ENCODE measurements at regions not wholly inside any gene's neighbourhood (a gene's known extent, or its start where the extent isn't known, plus 50 kb on each side); places are given as distances from the start of the nearest gene placed in this dataset.
"Not testable (repeated sequence)": the region's sequence is repeated elsewhere in the genome, so short reads cannot be mapped to it uniquely, and the experiment has no call there.

DNA sequence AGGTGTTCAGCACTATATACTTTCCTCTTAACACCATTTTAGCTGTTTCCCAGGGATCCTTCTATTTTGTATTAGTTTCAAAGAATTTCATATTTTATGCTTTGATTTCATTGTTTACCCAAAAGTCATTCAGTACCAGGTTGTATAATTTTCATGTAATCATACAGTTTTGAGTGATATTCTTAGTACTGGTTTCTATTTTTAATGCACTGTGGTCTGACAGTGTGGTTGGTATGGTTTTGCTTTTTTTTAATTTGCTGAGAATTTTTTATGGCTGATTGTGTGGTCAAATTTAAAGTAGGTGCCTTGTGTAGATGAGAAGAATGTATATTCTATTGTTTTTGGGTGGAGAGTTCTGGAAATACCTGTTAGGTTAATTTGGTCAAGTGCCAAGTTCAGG is 323.4 kb upstream of the EPHA6 start:
- no peak for DNase-seq

DNA sequence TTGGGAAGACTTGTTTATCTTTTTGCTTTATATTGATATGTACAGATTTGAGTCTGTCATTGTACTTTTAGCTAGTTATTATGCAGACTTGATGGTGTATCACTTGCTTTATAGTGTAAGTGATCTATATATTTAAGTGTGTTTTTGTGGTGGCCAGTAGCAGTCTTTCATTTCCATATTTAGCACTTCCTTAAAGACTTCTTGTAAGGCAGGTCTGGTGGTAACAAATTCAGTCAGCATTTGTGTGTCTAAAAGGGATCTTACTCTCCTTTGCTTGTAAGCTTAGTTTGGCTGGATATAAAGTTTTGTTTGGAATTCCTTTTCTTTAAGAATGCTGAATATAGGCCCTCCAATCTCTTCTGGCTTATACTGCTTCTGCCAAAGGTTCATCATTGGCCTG is 322.5 kb upstream of the EPHA6 start:
- no peak for DNase-seq

DNA sequence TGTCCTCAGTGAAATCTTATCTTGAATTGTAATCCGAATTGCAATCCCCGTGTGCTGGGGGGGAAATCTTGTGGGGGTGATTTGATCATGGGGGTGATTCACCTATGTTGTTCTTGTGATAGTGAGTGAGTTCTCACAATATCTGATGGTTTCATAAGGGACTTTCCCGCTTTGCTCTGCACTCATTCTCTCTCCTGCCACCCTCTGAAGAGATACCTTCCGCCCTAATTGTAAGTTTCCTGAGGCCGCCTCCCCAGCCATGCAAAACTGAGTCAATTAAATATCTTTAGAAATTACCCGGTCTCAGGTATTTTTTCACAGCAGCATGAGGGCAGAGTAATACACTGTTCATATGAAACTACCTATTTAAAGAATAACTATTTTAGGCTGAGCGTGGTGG is 304.1 kb upstream of the EPHA6 start:
- DNase-seq: no peak

DNA sequence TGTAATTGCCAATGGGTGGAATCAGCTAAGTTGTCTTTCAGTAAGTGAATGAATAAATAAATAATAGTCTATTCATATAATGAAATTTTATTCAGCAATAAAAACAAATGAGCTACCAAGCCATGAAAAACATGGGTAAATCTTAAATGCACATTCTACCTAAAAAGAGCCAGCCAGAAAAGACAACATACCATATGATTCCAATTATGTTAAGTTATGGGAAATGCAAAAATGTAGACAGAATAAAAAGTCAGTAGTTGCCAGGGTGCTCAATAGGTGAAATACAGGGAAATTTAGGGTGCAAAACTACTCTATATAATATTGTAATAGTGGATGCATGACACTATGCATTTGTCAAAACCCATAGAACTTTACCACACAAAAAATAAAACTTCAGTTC is 277.2 kb upstream of the EPHA6 start:
- DNase-seq: no peak

DNA sequence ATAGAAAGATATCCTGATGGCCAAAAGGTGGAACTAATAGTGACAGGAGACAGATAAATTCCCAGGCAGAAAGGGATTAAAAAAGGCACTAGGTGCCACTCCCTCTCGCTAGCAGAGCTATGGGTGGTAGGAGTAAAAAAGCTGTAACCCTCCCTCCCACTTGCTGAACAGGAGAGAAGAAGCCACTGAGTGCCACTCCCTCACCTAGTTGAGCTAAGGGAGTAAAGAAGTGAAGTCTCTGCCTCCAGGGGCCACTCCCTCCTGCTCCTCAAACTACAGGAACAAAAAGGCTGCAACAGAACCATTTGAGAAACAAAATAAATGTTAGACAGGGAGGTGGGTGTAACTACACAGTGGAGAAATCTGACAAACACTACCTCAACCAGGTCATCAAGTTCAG is 276.2 kb upstream of the EPHA6 start:
- DNase-seq: no peak

DNA sequence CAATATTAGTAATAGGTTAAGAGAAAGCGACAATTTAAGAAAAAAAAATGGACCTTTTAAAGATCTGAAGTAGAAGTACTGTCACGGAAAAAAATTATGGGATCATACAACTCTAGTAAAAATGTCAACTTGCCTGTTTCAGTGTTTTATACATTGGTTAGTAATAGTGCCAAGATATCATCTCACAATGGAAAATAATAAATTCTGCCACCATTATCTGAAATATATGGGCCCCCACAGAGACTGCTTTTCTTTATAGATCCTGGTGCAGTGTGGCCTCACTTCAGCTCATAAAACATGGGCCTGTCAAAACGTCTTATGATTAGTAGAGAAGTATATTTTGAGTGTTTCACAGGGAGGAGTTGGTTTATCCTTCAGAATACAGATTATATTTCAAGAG is 266.3 kb upstream of the EPHA6 start:
- no peak for DNase-seq

DNA sequence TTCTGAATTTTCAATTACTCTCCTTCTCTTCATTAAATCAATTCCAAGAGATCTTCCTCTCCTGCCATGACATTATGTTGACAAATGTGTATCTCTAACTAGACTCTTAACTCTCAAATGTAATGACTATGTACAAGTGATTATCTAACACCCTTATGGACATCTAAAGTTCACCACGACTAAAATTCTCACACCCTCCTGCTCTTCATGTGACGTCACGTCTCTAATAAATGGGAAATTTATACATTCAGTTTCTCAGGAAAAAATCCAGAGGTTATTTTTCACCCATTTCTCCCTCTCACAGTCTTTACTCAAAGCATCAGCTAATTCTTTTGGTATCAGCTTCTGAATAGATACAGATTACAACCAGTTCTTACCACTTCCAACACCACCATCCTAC is 237.5 kb upstream of the EPHA6 start:
- no peak for DNase-seq

DNA sequence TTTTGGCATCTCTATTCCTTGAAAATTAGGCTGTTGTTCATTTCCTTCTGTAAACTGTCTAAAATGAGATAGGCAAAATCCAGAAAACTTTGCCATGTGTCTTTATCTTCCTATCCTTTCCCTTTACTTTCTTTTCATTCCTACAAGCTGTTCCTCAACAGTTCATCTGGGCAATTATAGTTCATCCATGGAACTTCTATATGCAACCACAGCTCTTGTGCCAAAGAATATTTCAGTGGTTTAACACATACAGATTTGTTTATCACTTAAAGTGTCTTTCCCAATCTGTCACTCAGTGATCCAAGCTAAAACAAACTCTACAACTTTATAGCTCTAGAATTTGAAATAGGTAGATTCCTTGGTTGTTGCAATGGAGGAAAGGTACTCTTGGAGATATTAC is 230.3 kb upstream of the EPHA6 start:
- DNase-seq: no peak

DNA sequence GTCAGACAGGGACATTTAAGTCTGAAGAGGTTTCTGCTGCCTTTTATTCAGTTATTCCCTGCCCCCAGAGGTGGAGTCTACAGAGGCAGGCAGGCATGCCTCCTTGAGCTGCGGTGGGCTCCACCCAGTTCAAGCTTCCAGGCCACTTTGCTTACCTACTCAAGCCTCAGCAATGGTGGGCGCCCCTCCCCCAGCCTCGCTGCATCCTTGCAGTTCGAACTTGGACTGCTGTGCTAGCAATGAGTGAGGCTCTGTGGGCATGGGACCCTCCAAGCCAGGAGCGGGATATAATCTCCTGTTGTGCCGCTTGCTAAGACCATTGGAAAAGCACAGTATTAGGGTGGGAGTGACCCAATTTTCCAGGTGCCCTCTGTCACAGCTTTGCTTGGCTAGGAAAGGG is 207.5 kb upstream of the EPHA6 start:
- DNase-seq: not testable (repeated sequence)

DNA sequence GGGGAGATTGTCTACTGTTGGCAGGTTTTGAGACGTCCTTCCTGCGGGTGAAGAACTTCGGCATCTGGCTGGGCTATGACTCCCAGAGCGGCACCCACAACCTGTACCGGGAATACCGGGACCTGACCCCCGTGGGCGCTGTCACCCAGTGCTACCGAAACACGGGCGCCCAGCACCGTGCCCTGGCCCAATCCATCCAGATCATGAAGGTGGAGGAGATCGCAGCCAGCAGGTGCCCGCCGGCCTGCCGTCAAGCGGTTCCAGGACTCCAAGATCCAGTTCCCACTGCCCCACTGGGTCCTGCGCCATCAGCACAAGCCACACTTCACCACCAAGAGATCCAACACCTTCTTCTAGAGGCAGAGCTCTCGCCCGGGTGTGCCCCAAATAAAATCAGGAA is 194.9 kb upstream of the EPHA6 start:
- peak; percentile 4 for DNase-seq

DNA sequence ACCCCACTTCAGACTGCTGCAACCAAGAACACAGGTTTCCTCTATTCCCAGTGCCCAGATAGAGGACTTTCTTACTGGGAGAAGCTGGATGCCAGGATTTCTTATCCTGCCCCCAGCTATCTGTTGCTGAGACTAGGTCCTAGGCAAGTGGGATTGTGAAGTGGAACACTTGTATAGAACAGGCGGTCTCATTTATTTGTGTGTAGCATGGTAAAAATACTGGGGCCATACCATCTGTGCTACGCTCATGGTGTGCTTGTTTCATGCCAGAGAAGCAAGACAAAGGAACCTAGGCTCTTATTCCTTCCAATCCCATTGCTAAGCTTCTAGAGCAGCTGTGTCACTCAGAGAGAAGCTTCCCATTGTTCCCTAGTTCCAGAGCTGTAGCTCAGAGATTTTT is 191.5 kb upstream of the EPHA6 start:
- DNase-seq: no peak

DNA sequence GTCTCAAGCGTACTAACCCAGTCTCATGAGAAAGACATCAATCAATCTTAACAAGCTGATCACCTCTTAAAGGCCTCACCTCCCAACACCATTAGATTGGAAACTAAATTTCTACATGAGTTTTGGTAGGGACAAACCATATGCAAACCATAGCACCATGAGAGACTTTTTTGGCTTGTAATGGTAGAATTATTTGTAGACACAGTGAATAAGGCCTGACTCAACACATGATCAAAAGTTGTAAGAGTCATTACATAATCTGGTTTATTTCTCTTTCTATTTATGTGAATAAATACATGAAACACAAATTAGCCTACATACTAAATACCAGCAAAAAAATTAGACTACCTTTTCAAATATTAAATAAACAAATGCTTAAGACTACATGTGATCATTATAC is 183.3 kb upstream of the EPHA6 start:
- DNase-seq: no peak

DNA sequence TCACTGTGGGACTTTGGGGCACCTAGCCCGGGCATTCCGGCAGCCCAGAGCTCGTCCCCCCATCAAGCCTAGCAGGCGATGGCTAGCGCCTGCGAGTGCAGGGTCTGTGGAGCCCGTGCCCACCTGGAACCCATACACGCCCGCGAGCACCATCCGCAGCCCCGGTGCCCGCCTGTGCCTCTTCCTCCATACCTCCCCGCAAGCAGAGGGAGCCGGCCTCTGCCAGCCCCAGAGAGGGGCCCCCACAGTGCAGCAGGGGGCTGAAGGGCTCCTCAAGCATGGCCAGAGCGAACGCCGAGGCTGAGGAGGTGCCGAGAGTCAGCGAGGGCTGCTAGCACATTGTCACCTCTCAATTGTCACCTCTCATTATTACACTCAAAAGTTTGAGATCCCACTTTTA is 167.8 kb upstream of the EPHA6 start:
- no peak for DNase-seq

DNA sequence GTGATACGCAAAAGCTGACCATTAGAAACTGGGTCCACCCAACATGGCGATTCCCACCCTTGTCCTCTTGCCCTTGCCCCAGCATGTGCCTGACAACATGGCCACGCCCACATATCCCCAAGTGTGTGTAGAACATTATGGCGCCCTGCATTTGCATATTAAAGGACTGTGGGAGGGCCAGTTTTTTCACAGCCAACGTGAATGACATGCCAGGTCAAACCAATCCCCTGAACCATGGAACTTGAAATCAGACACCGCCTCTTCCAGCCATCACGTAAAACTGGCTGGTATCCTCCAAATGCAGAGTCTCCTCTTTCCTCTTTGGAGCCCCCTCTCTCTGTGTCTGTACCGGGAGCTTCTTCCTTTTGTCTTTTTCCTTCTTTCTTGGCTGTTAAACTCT is 156.7 kb upstream of the EPHA6 start:
- DNase-seq: no peak

DNA sequence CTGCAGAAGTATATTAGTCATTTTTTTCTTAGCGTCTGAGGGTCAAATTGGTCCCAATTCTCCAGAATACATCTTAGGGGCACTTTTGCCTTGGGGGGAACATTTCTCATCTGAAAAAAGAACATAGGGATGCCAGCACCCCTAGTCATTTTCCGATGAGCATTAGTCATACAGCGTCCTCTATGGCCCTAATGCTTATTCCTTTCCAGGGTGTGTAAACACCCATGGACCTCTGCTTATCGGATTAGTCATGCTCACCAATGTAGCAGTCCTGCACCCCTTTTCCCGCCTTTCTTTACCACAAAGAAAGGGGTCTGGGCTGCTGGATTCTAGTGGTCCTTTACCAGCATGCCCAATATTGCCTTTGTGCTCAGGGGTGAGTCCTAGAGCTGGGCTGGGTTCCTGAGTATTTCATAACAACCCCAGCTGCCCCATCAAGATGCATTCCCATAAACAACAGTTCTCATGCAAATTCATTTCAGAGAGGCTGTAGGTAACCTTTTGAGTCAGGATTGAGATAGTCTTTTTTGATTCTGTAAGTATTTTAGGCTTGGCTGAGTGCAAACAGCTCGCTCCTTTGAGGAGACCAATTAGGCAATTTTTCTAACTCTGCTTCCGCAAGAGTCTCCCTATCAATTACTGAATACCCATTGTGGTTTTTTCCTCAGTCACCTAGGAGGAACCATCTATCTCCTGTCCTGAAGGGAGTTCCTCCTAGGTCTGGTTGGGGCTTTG is 142.4 kb upstream of the EPHA6 start:
- not testable (repeated sequence) for DNase-seq

DNA sequence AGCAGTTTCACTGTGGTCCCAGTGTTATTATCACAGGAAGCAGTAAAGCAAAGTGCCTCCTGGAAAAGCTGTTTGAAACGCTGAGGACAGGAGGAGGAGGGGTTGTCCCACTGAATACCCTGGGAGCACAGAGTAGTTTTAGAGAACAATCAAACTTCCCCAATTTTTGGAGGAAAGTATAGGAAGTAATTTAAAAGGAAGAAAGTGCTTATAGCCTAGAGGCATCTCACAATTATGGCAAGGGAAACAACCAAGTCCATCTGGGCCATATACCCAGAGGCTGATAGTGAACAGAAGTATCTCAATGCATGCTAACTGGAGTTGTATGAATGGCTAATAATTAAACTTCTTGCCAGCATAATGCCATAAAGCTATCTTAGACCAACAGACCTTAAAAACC is 137.2 kb upstream of the EPHA6 start:
- DNase-seq: no peak

DNA sequence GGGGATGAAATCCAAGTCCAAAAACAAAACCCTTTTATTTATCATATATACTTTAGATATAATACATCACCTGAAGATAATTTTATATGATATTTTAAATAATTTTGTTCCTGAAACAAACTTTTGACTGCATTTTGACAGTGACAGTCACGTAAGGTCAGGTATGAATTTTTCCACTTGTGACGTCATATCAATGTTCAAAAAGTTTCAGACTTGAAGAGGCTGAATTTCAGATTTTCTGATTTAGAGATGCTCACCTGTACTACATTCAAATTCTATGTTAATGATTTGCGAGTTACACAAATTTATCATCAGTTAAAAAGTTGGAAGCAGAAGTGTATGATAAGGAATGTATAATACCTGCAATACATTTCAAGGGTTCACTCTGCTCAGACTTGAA is 136.1 kb upstream of the EPHA6 start:
- no peak for DNase-seq

DNA sequence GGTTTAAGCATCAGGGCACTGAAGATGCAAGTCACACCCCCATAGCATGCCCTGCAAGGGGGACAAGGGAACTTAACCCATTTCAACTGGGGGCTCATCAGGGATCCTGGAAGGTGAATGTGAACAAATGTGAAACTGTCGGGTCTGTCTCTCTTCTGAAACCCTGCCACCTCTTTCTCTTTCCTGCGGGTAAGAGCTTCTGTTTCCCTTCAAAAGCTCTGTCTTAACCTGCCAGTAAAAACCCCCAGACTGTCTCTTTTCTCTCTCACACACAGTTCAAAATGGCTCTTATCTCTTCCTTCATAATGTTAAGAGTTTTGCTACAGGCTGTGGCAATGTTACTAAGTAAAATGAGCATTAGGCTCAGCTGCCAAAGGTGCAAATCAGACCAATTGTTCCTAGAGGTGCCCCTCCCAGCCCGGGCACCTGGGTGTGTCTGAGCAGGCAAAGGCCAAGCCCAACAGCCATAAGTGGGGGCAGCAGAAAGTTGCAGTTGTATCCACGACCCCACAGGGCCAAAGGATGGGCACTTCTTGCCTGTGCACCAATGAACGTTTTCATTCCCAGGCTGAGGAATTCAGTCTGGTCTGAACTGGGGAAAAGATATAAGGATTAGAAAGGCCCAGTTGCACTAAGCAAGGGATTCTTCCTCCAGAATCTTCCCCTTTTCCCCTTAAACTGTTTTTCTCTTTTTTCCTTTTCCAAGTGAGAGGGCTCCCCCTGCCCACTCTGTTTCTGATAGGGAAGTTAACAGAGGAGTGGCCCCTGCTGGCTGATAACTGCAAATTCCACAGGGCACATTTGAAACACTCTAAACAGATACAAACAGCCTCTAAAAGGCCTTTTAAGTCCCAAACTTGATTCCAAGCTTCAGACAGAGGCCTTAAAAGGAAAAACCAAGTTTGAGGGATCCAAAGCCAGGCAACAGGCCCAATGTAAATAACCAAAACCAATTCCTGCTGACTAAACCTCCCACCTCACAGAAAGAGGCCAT is 113.8 kb upstream of the EPHA6 start:
- DNase-seq: no peak

DNA sequence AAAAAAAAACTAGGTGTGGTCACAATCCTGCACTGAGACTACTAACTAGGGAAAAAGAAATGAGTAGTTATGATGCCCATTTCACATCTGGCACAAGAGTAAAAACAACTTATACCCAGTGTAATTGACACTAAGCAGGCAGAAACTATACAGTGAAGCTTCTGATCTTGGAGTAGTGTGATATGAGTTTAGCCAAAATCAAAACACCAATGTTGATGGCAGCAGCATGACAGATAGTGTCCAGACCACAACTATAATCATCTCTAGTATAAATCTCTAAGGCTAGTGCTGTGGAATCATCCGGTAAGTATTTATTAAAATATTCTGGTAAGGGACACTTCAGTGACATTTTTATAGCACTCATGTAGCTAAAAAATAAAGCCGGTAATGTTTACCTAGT is 108.5 kb upstream of the EPHA6 start:
- no peak for DNase-seq

DNA sequence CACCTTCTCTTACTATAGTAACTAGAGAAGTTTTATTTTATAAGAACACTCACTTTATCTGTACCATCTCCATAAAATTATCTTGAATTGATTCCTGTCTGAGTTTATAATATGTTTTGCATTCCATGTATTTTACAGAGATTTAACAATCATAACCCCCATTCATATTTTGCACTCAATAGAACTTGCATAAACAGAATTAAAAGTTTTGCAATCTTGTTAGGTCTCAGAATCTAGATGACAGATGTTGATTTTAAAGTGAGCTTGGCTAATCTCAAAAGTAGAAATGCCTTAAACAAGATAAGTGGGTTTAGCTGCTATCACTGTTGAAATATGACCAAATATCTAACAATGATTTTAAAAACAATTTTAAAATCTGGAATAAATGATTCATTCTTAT is 107.9 kb upstream of the EPHA6 start:
- no peak for DNase-seq

DNA sequence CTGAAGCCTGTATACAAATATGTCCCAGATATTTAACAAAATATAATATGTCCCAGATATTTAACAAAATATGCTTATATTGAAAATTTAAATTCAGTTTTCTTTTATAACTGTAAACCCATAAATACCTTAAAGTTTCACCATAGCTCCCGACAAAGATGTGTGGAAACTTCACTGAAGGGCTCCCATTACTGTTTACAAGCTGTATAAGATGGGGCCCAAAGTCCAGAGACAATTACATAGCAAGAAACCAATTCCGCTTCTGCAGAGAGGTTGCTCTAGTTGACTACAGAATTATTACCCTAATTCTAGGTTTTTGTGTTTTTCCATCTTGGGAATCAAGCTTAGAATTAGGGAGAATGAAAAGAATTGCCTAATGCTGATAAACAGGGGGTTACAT is 102.6 kb upstream of the EPHA6 start:
- DNase-seq: no peak

DNA sequence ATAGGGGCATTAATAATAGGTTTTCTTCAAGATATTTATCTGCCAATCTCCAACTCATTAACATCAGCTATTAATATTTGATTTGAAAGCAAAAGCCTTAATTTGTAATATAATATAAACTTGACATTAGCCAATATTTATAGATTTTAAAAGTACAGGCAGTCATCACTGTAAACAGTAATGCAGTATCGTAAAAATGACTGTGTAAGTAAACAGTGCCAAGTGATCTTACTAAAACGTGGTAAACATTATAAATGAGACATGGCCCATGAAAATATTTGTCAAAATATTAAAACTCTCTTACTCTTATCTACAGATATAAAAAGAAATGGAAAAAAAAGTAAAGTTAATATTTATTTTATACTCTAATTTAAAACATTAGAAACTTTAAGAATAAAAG is 101.6 kb upstream of the EPHA6 start:
- DNase-seq: no peak

DNA sequence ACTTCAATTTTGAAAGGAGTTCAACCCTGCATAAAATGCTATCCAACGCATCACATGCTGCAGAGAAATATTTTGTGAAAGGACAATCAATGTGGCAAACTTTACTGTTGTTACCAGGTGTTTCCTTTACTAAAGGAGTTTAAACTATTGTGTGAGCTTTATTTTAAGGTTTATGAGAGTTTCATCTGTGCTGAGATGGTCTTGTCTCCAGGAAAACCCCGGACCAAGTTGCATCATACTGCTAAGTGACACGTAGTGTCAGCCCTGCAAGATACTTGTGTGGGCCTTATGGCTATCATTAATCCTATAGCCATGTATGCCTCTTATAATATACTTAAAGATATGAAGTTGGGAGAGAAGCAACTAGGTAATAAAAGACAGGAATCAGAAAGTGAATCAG is 94.5 kb upstream of the EPHA6 start:
- DNase-seq: no peak

DNA sequence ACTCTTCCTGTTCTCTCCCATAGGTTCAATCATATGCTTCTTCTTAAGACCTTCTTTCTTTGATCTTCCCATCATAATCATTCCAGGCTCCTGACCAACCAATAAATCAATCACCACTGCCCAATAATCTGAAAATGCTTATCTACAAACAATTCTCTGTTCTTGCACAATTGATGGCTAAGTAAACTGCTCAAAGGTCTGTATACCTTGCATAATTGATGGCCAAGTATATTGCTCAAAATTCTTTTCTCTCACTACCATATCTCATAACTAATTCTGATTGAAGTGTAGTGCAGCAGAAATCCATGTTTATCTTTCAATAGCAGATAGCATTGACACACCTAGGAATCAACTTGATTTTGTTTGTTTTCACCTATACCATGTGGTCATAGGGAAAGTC is 83.4 kb upstream of the EPHA6 start:
- no peak for DNase-seq

All from activated CD4-positive, alpha-beta T cell treated with anti-CD3 and anti-CD28 coated beads for 48 hours (primary cell).